SK-N-MC (cell line): ENCODE measurements at regions not wholly inside any gene's neighbourhood (a gene's known extent, or its start where the extent isn't known, plus 50 kb on each side); places are given as distances from the start of the nearest gene placed in this dataset.

Source experiments
- EZH2 ChIP-seq: fragments of 200-600 bp; sonication (generic); IDR thresholded peaks from one replicate; pipeline ENCODE4 v1.6.1; 2017; ENCODE audit warnings: antibody characterized with exemption
- FOXP2 ChIP-seq: optimal IDR thresholded peaks from 2 replicates; pipeline ENCODE3; 2011; ENCODE audit warnings: mild to moderate bottlenecking, moderate library complexity; ENCODE audit not compliant: insufficient read depth; ENCODE audit errors: extremely low read length, control extremely low read depth
- POLR2AphosphoS5 ChIP-seq: IDR thresholded peaks from 2 replicates; pipeline ENCODE4 v1.6.1; 2012; ENCODE audit warnings: mild to moderate bottlenecking, low read depth, low read length, borderline replicate concordance

GRCh38 chr2:14240868-14241267, 391.6 kb upstream of the LRATD1 start:
- TF ChIP-seq EZH2, result no peak
- no peak for TF ChIP-seq POLR2AphosphoS5
- no peak for TF ChIP-seq FOXP2
